GM12878 (cell line): ENCODE measurements at regions not wholly inside any gene's neighbourhood (a gene's known extent, or its start where the extent isn't known, plus 50 kb on each side); places are given as distances from the start of the nearest gene placed in this dataset.

ENCODE experiments used
- ATAC-seq: fragments of 200-7000 bp; cut with Tn5 transposase; 3 replicates; pipeline ENCODE4 v1.9.1; 2020; ENCODE audit warnings: mild to moderate bottlenecking, moderate library complexity
- BruUV-seq: library from RNA; stranded (reverse); fragments of 400-500 nt; replicated peaks from 2 replicates; lab custom pipeline; 2021; lab: Mats Ljungman, UMichigan
- CTCF ChIA-PET: fragments of 300-600 bp; sonication (Branson Sonifier 250); formaldehyde crosslinking; extraction: SDS; loops from one replicate; lab custom pipeline; 2021; ENCODE audit warnings: inconsistent platforms; lab: Yijun Ruan, JAX
- POLR2A ChIA-PET: fragments of 350-600 bp; formaldehyde crosslinking; extraction: SDS; loops from one replicate; lab custom pipeline; 2021; ENCODE audit warnings: inconsistent platforms; lab: Charles Lee
- RAD21 ChIA-PET: fragments of 300-600 bp; sonication (Branson Sonifier 250); formaldehyde crosslinking; loops from one replicate; lab custom pipeline; 2023; ENCODE audit warnings: antibody characterized with exemption; ENCODE audit not compliant: unreplicated experiment; lab: Charles Lee
- SMC1A ChIA-PET: fragments of 300-600 bp; sonication (Branson Sonifier 250); formaldehyde crosslinking; loops from one replicate; lab custom pipeline; 2023; ENCODE audit not compliant: unreplicated experiment, uncharacterized antibody; lab: Charles Lee
- DNase-seq: peaks from one replicate; pipeline ENCODE4 v3.0.0-alpha.2; 2011; ENCODE audit warnings: low read depth, low spot score
- FAIRE-seq: peaks from 3 replicates; lab custom pipeline; 2011; peaks lifted over from hg19 to GRCh38; lab: Jason Lieb, UNC
- H2AFZ ChIP-seq: 2 replicates; pipeline ENCODE4 v1.6.0; 2011; ENCODE audit warnings: low read depth, low read length, control low read depth; ENCODE audit not compliant: control insufficient read depth
- H3K27ac ChIP-seq: 2 replicates; pipeline ENCODE4 v1.5.1; 2011; ENCODE audit warnings: control low read depth; ENCODE audit not compliant: control insufficient read depth, insufficient read depth
- H3K27me3 ChIP-seq, 2 experiments: replicated peaks in 1 of 2; 2 replicates each; pipeline versions ENCODE4 v1.6.0 to v1.6.1; 2011; ENCODE audit warnings: low read length in 1 of 2; ENCODE audit not compliant: control insufficient read depth in 2 of 2, insufficient read depth in 2 of 2
- H3K36me3 ChIP-seq, 2 experiments: 2 replicates each; pipeline ENCODE4 v1.5.1; 2011; ENCODE audit warnings: low read length in 1 of 2; ENCODE audit not compliant: control insufficient read depth in 2 of 2, insufficient read depth in 2 of 2
- H3K4me1 ChIP-seq: 2 replicates; pipeline ENCODE4 v1.6.1; 2011; ENCODE audit warnings: mild to moderate bottlenecking, low read length, moderate library complexity, mixed read lengths; ENCODE audit not compliant: control insufficient read depth, insufficient read depth
- H3K4me2 ChIP-seq: 2 replicates; pipeline ENCODE4 v1.6.0; 2011; ENCODE audit warnings: control low read depth; ENCODE audit not compliant: control insufficient read depth, insufficient read depth
- H3K4me3 ChIP-seq: fragments of 200-600 bp; sonication (generic); 2 replicates; pipeline ENCODE4 v1.5.1; 2016
- H3K79me2 ChIP-seq: 2 replicates; pipeline ENCODE4 v1.6.0; 2011; ENCODE audit warnings: low read length; ENCODE audit not compliant: control insufficient read depth, insufficient read depth
- H3K9ac ChIP-seq: 2 replicates; pipeline ENCODE4 v1.8.0; 2011; ENCODE audit warnings: low read length, control low read depth, mixed read lengths; ENCODE audit not compliant: control insufficient read depth, insufficient read depth
- H3K9me3 ChIP-seq: replicated peaks from 3 replicates; pipeline ENCODE4 v1.5.1; 2011; ENCODE audit warnings: mild to moderate bottlenecking, low read length; ENCODE audit not compliant: control insufficient read depth, insufficient read depth
- H4K20me1 ChIP-seq: 2 replicates; pipeline ENCODE4 v1.6.0; 2011; ENCODE audit not compliant: control insufficient read depth, insufficient read depth
- SKIL ChIP-seq: fragments of 450-650 bp; IDR thresholded peaks from 2 replicates; pipeline ENCODE4 v1.6.1; 2017; ENCODE audit warnings: mild to moderate bottlenecking, low read depth, inconsistent platforms; ENCODE audit not compliant: poor library complexity, severe bottlenecking
- TAF1 ChIP-seq: IDR thresholded peaks from 2 replicates; pipeline ENCODE4 v1.6.1; 2011; ENCODE audit warnings: mild to moderate bottlenecking, low read depth, low read length, borderline replicate concordance
- ZBTB33 ChIP-seq: fragments of 450-650 bp; IDR thresholded peaks from 2 replicates; pipeline ENCODE4 v1.6.1; 2017; ENCODE audit warnings: mild to moderate bottlenecking
- WGBS: methylation state at CpG from one replicate; pipeline ENCODE4 v1.1.6; 2016; ENCODE audit warnings: low lambda C conversion rate; ENCODE audit not compliant: insufficient replicate concordance, insufficient coverage; ENCODE audit errors: missing lambda C conversion rate; 5-methylcytosine and 5-hydroxymethylcytosine counted together
- in situ Hi-C: fragments of 300-500 bp; cut with MboI; formaldehyde crosslinking; loops from 9 replicates; pipeline ENCODE4 v1.14.3; 2018; ENCODE audit warnings: mixed read lengths
- intact Hi-C: fragments of 100-400 bp; cut with micrococcal nuclease; formaldehyde crosslinking; loops from one replicate; pipeline ENCODE4 v1.14.2; 2022; ENCODE audit not compliant: unreplicated experiment
- TF ChIP-seq, protein P1 (sequence below): fragments of 450-650 bp; IDR thresholded peaks from 2 replicates; pipeline ENCODE4 v1.6.1; 2017; ENCODE audit warnings: mild to moderate bottlenecking, moderate library complexity
- TF ChIP-seq, protein P2 (sequence below): fragments of 450-650 bp; IDR thresholded peaks from 2 replicates; pipeline ENCODE4 v1.6.1; 2017; ENCODE audit warnings: mild to moderate bottlenecking, moderate library complexity
- TF ChIP-seq, protein P3 (sequence below): IDR thresholded peaks from 2 replicates; pipeline ENCODE4 v1.6.1; 2011; ENCODE audit warnings: low read depth, low read length, improper control_type of control experiment, borderline replicate concordance

- no peaks in the 10 kb centered on the region for H3K4me1 ChIP-seq
- ATAC-seq, result no peak
- in situ Hi-C loops, result no loop called here
- POLR2A ChIA-PET, result no interaction called here
- H3K79me2 ChIP-seq, result no peaks in the 10 kb centered on the region
- H2AFZ ChIP-seq, result no peak overlapping the region
- H3K27ac ChIP-seq, result no peak overlapping the region
- H3K9ac ChIP-seq, result no peak overlapping the region
- no peaks in the 10 kb centered on the region for H3K27me3 ChIP-seq
- H3K36me3 ChIP-seq, result no peaks in the 10 kb centered on the region
- H4K20me1 ChIP-seq, result no peaks in the 10 kb centered on the region
- RAD21 ChIA-PET, result no interaction called here
- no peak for FAIRE-seq
- DNase-seq, result no peak
- TF ChIP-seq, protein P1, sequence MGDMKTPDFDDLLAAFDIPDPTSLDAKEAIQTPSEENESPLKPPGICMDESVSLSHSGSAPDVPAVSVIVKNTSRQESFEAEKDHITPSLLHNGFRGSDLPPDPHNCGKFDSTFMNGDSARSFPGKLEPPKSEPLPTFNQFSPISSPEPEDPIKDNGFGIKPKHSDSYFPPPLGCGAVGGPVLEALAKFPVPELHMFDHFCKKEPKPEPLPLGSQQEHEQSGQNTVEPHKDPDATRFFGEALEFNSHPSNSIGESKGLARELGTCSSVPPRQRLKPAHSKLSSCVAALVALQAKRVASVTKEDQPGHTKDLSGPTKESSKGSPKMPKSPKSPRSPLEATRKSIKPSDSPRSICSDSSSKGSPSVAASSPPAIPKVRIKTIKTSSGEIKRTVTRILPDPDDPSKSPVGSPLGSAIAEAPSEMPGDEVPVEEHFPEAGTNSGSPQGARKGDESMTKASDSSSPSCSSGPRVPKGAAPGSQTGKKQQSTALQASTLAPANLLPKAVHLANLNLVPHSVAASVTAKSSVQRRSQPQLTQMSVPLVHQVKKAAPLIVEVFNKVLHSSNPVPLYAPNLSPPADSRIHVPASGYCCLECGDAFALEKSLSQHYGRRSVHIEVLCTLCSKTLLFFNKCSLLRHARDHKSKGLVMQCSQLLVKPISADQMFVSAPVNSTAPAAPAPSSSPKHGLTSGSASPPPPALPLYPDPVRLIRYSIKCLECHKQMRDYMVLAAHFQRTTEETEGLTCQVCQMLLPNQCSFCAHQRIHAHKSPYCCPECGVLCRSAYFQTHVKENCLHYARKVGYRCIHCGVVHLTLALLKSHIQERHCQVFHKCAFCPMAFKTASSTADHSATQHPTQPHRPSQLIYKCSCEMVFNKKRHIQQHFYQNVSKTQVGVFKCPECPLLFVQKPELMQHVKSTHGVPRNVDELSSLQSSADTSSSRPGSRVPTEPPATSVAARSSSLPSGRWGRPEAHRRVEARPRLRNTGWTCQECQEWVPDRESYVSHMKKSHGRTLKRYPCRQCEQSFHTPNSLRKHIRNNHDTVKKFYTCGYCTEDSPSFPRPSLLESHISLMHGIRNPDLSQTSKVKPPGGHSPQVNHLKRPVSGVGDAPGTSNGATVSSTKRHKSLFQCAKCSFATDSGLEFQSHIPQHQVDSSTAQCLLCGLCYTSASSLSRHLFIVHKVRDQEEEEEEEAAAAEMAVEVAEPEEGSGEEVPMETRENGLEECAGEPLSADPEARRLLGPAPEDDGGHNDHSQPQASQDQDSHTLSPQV, result no peak
- TF ChIP-seq SKIL, result no peak
- no peak for TF ChIP-seq ZBTB33
- TF ChIP-seq TAF1, result no peak
- TF ChIP-seq, protein P2, sequence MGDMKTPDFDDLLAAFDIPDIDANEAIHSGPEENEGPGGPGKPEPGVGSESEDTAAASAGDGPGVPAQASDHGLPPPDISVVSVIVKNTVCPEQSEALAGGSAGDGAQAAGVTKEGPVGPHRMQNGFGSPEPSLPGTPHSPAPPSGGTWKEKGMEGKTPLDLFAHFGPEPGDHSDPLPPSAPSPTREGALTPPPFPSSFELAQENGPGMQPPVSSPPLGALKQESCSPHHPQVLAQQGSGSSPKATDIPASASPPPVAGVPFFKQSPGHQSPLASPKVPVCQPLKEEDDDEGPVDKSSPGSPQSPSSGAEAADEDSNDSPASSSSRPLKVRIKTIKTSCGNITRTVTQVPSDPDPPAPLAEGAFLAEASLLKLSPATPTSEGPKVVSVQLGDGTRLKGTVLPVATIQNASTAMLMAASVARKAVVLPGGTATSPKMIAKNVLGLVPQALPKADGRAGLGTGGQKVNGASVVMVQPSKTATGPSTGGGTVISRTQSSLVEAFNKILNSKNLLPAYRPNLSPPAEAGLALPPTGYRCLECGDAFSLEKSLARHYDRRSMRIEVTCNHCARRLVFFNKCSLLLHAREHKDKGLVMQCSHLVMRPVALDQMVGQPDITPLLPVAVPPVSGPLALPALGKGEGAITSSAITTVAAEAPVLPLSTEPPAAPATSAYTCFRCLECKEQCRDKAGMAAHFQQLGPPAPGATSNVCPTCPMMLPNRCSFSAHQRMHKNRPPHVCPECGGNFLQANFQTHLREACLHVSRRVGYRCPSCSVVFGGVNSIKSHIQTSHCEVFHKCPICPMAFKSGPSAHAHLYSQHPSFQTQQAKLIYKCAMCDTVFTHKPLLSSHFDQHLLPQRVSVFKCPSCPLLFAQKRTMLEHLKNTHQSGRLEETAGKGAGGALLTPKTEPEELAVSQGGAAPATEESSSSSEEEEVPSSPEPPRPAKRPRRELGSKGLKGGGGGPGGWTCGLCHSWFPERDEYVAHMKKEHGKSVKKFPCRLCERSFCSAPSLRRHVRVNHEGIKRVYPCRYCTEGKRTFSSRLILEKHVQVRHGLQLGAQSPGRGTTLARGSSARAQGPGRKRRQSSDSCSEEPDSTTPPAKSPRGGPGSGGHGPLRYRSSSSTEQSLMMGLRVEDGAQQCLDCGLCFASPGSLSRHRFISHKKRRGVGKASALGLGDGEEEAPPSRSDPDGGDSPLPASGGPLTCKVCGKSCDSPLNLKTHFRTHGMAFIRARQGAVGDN, result no peak
- TF ChIP-seq, protein P3, sequence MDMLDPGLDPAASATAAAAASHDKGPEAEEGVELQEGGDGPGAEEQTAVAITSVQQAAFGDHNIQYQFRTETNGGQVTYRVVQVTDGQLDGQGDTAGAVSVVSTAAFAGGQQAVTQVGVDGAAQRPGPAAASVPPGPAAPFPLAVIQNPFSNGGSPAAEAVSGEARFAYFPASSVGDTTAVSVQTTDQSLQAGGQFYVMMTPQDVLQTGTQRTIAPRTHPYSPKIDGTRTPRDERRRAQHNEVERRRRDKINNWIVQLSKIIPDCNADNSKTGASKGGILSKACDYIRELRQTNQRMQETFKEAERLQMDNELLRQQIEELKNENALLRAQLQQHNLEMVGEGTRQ, result no peak
- TF ChIP-seq, all 136 proteins: peak for 0
- Histone ChIP-seq H3K4me2 (no peak overlapping the region), H3K4me3 (no peak overlapping the region), H3K9me3 (no peaks in the 10 kb centered on the region)
- ChIA-PET CTCF (interaction anchor here (0.9 kb wide), 1 partner anchor 28 kb away, joined by 3 read pairs; no protein-coding TSS in a partner anchor), SMC1A (no interaction called here)
- intact Hi-C loops, result loop anchor here (5.0 kb wide), 1 partner anchor 48 kb away; no protein-coding TSS in a partner anchor
- BruUV-seq, result no TSS peak
- WGBS, result 46% methylated on average over 1 of the region's 1 CpG
These were observed 497.0 kb upstream of the TUSC1 start for GRCh38 chr9:26175264-26175663.
